Keratinocyte (primary cell): ENCODE measurements at regions not wholly inside any gene's neighbourhood (a gene's known extent, or its start where the extent isn't known, plus 50 kb on each side); places are given as distances from the start of the nearest gene placed in this dataset.

ENCODE experiments used
- EZH2 ChIP-seq: IDR thresholded peaks from one replicate; pipeline ENCODE4 v1.6.1; 2012; ENCODE audit warnings: inconsistent platforms, mild to moderate bottlenecking, low read length, moderate library complexity
- TF ChIP-seq, protein P1 (sequence below), 3 experiments: IDR thresholded peaks in 1 of 3; conservative IDR thresholded peaks in 1 of 3; optimal IDR thresholded peaks in 1 of 3; 2 replicates in 2 of 3; 3 replicates in 1 of 3; pipeline versions ENCODE3 to v1.5.1; 2011; ENCODE audit warnings: low read length in 3 of 3, mild to moderate bottlenecking in 3 of 3, moderate library complexity in 2 of 3, control low read depth in 1 of 3, inconsistent platforms in 1 of 3; ENCODE audit not compliant: insufficient read depth in 2 of 3; ENCODE audit errors: extremely low read depth in 1 of 3

DNA sequence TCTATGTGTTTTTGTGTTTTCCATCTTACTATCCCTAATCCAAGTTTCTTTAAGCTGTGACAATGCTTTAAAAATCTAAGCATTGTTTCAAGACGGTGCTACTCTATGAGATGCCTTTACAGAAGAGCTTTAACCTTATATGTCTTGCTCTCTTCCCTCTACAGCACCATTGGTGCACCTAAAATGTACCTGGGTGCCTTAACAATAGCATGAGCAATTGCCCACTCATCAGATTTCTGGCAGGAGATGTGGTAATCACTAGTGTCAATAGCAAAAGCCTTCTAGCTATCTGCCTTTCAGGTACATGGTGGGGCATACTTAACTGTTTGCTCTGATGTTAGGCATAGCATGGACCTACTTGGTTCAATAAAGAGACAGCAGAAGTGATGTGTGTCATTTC is 222.3 kb upstream of the KIF2A start:
- TF ChIP-seq, protein P1, sequence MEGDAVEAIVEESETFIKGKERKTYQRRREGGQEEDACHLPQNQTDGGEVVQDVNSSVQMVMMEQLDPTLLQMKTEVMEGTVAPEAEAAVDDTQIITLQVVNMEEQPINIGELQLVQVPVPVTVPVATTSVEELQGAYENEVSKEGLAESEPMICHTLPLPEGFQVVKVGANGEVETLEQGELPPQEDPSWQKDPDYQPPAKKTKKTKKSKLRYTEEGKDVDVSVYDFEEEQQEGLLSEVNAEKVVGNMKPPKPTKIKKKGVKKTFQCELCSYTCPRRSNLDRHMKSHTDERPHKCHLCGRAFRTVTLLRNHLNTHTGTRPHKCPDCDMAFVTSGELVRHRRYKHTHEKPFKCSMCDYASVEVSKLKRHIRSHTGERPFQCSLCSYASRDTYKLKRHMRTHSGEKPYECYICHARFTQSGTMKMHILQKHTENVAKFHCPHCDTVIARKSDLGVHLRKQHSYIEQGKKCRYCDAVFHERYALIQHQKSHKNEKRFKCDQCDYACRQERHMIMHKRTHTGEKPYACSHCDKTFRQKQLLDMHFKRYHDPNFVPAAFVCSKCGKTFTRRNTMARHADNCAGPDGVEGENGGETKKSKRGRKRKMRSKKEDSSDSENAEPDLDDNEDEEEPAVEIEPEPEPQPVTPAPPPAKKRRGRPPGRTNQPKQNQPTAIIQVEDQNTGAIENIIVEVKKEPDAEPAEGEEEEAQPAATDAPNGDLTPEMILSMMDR (optimal IDR thresholded peaks at IDR 0.05 in 1 of 3, IDR thresholded peaks at IDR 0.05 in 1 of 3, conservative IDR thresholded peaks at IDR 0.05 in 1 of 3; ENCODE audit: extremely low read depth in 1 of 3, insufficient read depth in 2 of 3, low read length in 3 of 3), result no peak
- TF ChIP-seq EZH2, result no peak
